Aorta (tissue), 5 donors: ENCODE measurements at regions not wholly inside any gene's neighbourhood (a gene's known extent, or its start where the extent isn't known, plus 50 kb on each side); places are given as distances from the start of the nearest gene placed in this dataset.

ENCODE experiments used
- ATAC-seq: fragments of 200-7000 bp; cut with Tn5 transposase; one replicate; pipeline ENCODE4 v1.9.1; 2022; ENCODE audit warnings: moderate library complexity; ENCODE audit not compliant: low FRiP score
- DNase-seq, 2 donors: peaks; one replicate each; pipeline ENCODE4 v3.0.0-alpha.2; 2020
- H3K27ac ChIP-seq, 2 donors: one replicate each; pipeline ENCODE4 v1.5.1; 2013; ENCODE audit warnings: low read length in 2 of 2, mild to moderate bottlenecking in 2 of 2, moderate library complexity in 2 of 2, control low read depth in 1 of 2, inconsistent platforms in 1 of 2, low read depth in 1 of 2
- H3K27me3 ChIP-seq, 2 donors: one replicate each; pipeline ENCODE4 v1.6.1; 2013; ENCODE audit warnings: control low read depth in 1 of 2, low read length in 1 of 2, mild to moderate bottlenecking in 1 of 2, moderate library complexity in 1 of 2; ENCODE audit not compliant: insufficient read depth in 2 of 2, control insufficient read depth in 1 of 2
- H3K36me3 ChIP-seq, 2 donors: one replicate each; pipeline ENCODE4 v1.6.1; 2013; ENCODE audit warnings: control low read depth in 1 of 2, low read length in 1 of 2, mild to moderate bottlenecking in 1 of 2; ENCODE audit not compliant: insufficient read depth in 2 of 2, control insufficient read depth in 1 of 2
- H3K4me1 ChIP-seq, 2 donors: one replicate each; pipeline ENCODE4 v1.6.1; 2013; ENCODE audit warnings: low read length in 2 of 2, control low read depth in 1 of 2, mild to moderate bottlenecking in 1 of 2, moderate library complexity in 1 of 2; ENCODE audit not compliant: insufficient read depth in 2 of 2, control insufficient read depth in 1 of 2
- H3K4me3 ChIP-seq, 2 donors: one replicate each; pipeline ENCODE4 v1.5.1; 2013; ENCODE audit warnings: low read length in 2 of 2, control low read depth in 1 of 2, mild to moderate bottlenecking in 1 of 2
- H3K9me3 ChIP-seq: one replicate; pipeline ENCODE4 v1.6.1; 2013; ENCODE audit warnings: mild to moderate bottlenecking, low read length; ENCODE audit not compliant: control insufficient read depth
- WGBS, 2 donors: extraction: QIAGEN DNeasy Blood & Tissue Kit; methylation state at CpG; one replicate each; pipeline ENCODE4 v1.1.7; 2013; 5-methylcytosine and 5-hydroxymethylcytosine counted together
- intact Hi-C, 2 donors: fragments of 100-400 bp; cut with DNase I; formaldehyde crosslinking; loops; one replicate each; pipeline versions ENCODE4 v1.14.2 to v1.15.0; 2022
- donor health status: healthy with polysubstance abuse.
- donor health status: Bipolar disorder and iron deficiency.
- donor health status: DM: no; HTN: no; CAD: no.
- donor health status: DM: no; HTN: no; CAD: no.
- donor health status: DM: yes; HTN: yes; CAD: no.

DNA sequence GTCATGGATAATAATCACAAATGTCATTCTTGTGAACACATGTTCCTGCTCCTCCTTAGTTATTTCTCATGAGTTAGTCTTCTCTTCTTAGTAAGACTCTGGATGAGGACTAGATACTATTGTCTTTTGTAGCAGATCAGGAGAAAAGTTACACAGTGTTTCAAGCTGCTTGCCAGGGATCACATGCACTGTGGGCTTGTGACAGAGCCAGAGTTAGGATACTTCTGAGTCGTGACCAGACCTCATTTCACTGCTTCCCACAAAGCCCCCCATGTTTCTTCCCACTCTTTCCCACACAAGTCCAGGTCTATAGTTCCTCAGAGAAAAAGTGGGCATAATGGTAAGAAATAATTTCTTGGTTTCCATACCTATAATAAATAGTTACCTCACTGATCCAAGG is 80.2 kb upstream of the LRATD1 start:
- no peaks in the 10 kb centered on the region for H3K4me1 ChIP-seq
- no peak for DNase-seq
- 52 to 65% methylated on average over 1 of the region's 1 CpG for WGBS, 2 donors

DNA sequence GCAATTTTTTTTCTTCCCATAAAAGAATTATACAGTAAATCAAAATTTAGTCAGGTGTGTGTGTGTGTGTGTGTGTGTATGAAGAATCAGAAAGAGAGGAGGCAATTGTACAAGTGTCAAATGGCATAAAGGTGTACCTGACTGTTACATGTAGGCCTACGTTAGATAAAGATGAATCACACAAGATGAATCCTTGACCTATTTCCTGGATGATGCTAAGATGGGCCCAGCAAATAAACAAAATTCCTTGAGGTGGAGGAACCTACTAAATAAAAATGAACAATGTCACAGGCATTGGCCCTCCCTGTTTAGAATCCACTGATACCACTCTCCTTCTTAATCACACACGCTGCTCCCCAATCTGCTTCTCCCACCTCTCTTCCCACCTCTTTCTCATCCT is 79.7 kb upstream of the LRATD1 start:
- H3K4me3 ChIP-seq = no peak overlapping the region
- 81 to 88% methylated on average over 2 of the region's 2 CpGs for WGBS, 2 donors
- ATAC-seq = no peak
- H3K9me3 ChIP-seq = no peaks in the 10 kb centered on the region
- H3K36me3 ChIP-seq = no peaks in the 10 kb centered on the region
- H3K4me1 ChIP-seq = no peaks in the 10 kb centered on the region
- no peak for DNase-seq
- intact Hi-C loops = no loop called here
- H3K27ac ChIP-seq = no peak overlapping the region
- H3K27me3 ChIP-seq = no peaks in the 10 kb centered on the region

More for the DNA sequence above, 80.2 kb upstream of the LRATD1 start:
- no peak for ATAC-seq
- Histone ChIP-seq H3K27ac (no peak overlapping the region), H3K9me3 (no peaks in the 10 kb centered on the region), H3K36me3 (no peaks in the 10 kb centered on the region), H3K4me3 (no peak overlapping the region), H3K27me3 (no peaks in the 10 kb centered on the region)
- intact Hi-C loops = no loop called here

GRCh38 chr2:14554849-14555545 is 77.5 kb upstream of the LRATD1 start:
- ATAC-seq (no peak), DNase-seq (no peak)
- WGBS, 2 donors = 33 to 48% methylated on average over 7 of the region's 7 CpGs
- Histone ChIP-seq H3K36me3 (no peaks in the 10 kb centered on the region), H3K27me3 (no peaks in the 10 kb centered on the region), H3K9me3 (no peaks in the 10 kb centered on the region), H3K4me3 (no peak overlapping the region), H3K27ac (no peak overlapping the region), H3K4me1 (no peaks in the 10 kb centered on the region)
- intact Hi-C loops = no loop called here

- no peaks in the 10 kb centered on the region for H3K9me3 ChIP-seq
- no peak overlapping the region for H3K4me3 ChIP-seq
- no peaks in the 10 kb centered on the region for H3K4me1 ChIP-seq
- DNase-seq (no peak), ATAC-seq (no peak)
- intact Hi-C loops = no loop called here
- 62 to 68% methylated on average over 1 of the region's 1 CpG for WGBS, 2 donors
- no peaks in the 10 kb centered on the region for H3K27me3 ChIP-seq
- no peaks in the 10 kb centered on the region for H3K36me3 ChIP-seq
- no peak overlapping the region for H3K27ac ChIP-seq
Measured at GRCh38 chr2:14557111-14557510, 75.4 kb upstream of the LRATD1 start.

GRCh38 chr2:14557916-14558315 is 74.6 kb upstream of the LRATD1 start:
- WGBS, 2 donors = 79 to 81% methylated on average over 2 of the region's 2 CpGs
- intact Hi-C loops = no loop called here
- DNase-seq (no peak), ATAC-seq (no peak)
- no peak overlapping the region for H3K27ac ChIP-seq
- no peaks in the 10 kb centered on the region for H3K9me3 ChIP-seq
- H3K36me3 ChIP-seq = no peaks in the 10 kb centered on the region
- H3K4me1 ChIP-seq = no peaks in the 10 kb centered on the region
- H3K4me3 ChIP-seq = no peak overlapping the region
- no peaks in the 10 kb centered on the region for H3K27me3 ChIP-seq

DNA sequence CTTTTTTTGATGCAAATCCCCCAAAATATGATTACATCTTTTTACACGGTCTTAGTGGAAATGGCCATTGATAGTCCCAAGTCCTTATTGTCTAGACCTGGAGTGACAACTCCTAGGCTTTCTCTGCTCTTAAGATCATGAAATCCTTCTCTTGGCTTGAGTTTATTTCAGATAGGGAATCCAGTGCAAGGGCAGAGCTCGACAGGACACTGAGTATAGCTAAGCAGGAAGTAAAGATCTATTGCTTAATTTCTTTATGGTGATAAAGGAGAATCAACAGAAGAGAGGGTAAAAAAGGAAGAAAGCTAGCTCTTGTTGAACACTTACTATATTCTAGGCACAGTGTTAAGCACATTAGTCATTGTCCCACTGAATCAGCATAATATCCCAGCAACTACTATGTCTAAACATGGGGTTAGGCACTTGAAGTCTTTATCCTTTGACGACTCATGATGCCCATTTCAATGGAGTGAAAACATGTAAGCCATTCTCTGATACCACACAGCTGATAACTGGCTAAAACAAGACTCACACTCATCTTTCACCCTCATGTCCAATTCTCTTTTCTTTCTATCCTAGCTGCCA is 74.1 kb upstream of the LRATD1 start:
- WGBS, 2 donors = 78 to 79% methylated on average over 3 of the region's 3 CpGs
- Histone ChIP-seq H3K36me3 (no peaks in the 10 kb centered on the region), H3K4me1 (no peaks in the 10 kb centered on the region), H3K27ac (no peak overlapping the region), H3K4me3 (no peak overlapping the region), H3K27me3 (no peaks in the 10 kb centered on the region), H3K9me3 (no peaks in the 10 kb centered on the region)
- ATAC-seq (no peak), DNase-seq (no peak)
- intact Hi-C loops = no loop called here

DNA sequence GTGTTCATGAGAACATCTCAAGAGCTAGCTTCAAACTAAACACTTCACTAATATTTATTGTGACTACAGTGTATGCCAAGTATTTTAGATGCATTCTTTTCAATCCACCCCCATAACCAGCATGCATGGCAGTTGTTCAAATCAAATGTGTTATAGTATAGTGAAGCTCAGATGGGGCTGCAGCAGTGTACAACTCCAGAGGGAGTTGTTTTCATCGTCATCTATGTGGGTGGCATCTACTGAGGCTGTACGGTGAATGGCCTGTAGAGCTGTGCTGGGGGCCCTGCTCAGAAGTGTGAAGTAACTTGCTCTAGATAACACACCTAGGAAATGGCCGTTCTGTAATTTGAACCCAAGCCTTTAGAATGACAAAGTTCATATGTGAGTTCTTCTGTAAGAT is 71.8 kb upstream of the LRATD1 start:
- DNase-seq = no peak
- WGBS, 2 donors = 38 to 45% methylated on average over 3 of the region's 3 CpGs
- no peaks in the 10 kb centered on the region for H3K9me3 ChIP-seq
- H3K27me3 ChIP-seq = no peaks in the 10 kb centered on the region
- no peak for ATAC-seq
- H3K4me3 ChIP-seq = no peak overlapping the region
- intact Hi-C loops = no loop called here
- no peaks in the 10 kb centered on the region for H3K36me3 ChIP-seq
- no peak overlapping the region for H3K27ac ChIP-seq
- H3K4me1 ChIP-seq = no peaks in the 10 kb centered on the region

GRCh38 chr2:14563324-14563723 is 69.2 kb upstream of the LRATD1 start:
- intact Hi-C loops = no loop called here
- Histone ChIP-seq H3K4me1 (no peaks in the 10 kb centered on the region), H3K27ac (no peak overlapping the region), H3K36me3 (no peaks in the 10 kb centered on the region), H3K9me3 (no peaks in the 10 kb centered on the region), H3K27me3 (no peaks in the 10 kb centered on the region), H3K4me3 (no peak overlapping the region)
- no peak for DNase-seq
- ATAC-seq = no peak
- WGBS, 2 donors = 82 to 94% methylated on average over 1 of the region's 1 CpG

DNA sequence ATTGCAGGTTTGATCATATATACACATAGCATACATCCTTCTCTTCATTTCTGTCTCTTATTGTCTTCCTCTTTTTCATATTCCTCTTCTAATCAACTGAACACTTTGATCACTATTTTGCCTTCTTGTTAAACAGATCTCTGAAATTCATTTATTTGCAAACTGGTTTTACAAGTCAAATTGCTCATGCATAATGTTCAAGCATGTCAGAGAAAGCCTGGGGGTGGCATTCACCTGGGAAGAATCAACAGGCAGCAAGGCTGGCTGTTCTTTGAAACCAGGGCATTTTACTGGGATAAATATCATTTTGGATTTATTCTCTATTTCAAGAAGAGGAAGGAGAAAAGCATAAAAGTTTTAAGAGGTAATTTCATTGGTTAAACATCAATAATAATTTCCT is 66.9 kb upstream of the LRATD1 start:
- no peak for ATAC-seq
- DNase-seq = no peak
- Histone ChIP-seq H3K9me3 (no peaks in the 10 kb centered on the region), H3K27me3 (no peaks in the 10 kb centered on the region), H3K27ac (no peak overlapping the region), H3K36me3 (no peaks in the 10 kb centered on the region), H3K4me1 (no peaks in the 10 kb centered on the region), H3K4me3 (no peak overlapping the region)
- intact Hi-C loops = no loop called here
